HG02759 (cell line): ENCODE measurements at regions not wholly inside any gene's neighbourhood (a gene's known extent, or its start where the extent isn't known, plus 50 kb on each side); places are given as distances from the start of the nearest gene placed in this dataset.

Experiments used
- ATAC-seq: cut with Tn5 transposase; IDR thresholded peaks from one replicate; pipeline ENCODE4 v1.9.1; 2021; ENCODE audit warnings: mild to moderate bottlenecking, moderate library complexity; ENCODE audit not compliant: unreplicated experiment

- ATAC-seq = no peak
These were observed 444.0 kb downstream of the NPHP4 start for GRCh38 chr1:5548266-5548665.

DNA sequence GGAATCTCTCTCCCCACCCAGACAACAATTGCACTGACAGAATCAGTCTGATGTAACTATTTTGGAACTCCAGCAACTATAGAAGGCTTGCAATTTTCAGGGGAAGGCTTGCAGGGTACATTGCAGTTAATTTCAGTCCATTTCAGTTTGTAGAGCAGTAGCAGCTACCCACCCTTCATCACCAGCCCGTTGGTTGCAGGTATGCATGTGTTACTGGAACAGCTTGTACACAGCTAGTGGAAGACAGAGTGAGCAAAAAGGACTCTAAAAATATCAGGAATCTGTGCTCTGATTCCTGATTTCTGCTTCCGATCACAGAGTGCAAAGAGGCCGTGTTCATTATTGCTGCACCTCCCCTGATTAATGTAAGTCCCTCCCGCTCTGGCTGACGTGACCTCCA is 449.0 kb downstream of the NPHP4 start:
- ATAC-seq = no peak

DNA sequence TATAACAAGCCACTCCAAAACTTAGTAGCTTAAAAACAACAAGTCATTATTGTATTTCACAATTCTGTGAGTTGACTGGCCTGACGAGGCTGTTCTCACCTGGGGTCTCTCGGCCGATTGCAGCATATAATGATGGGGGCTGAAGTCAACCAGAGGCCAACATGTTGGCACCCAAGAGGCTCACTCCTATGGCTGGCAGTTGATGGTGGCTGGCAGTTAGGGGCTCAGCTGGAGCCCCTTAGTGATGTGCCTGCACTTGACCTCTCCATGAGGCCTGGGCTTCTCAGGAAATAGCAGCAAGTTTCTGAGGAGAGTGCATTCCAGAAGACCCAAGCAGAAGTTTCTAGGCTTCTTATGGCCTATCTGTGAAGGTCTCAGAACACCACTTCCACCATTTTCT is 459.4 kb downstream of the NPHP4 start:
- no peak for ATAC-seq

GRCh38 chr1:5526822-5527551 is 465.2 kb downstream of the NPHP4 start:
- ATAC-seq = no peak

GRCh38 chr1:5526385-5526750 is 465.9 kb downstream of the NPHP4 start:
- no peak for ATAC-seq

DNA sequence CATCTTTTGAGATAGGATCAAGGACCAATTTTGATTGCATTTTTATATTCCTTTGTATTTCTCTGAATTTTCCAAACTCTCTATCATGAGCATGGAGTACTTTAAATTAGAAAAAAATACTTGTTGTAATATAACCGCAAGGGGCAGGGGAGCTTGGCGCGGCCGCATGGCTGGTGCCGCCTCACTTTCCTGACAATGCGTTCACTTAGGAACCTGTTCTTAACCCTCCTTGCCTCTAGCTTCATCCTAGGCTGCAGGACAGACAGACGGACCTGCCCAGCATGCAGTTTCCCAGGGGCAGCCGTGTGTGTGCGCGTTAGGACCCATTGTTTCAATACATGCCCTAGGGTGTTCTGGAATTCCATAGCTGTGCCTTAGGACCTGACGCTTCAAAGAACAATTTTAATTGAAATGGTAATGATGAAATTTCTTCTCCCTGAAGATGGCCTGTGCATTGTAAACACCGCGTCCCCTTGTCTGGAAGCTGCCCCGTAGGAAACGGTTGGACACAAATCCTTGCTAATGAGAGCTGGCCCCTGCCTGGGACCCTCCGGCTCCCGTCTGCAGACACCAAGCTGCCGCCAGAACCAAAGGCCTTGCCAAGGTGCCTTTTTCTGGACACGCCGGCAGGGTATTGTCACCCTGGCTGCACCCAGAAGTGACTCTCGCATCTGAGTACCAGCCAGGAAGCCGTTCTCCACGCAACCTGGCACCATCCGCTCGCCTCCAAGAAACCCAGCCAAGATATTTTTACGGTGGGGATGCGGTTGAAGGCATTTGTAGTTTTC is 466.4 kb downstream of the NPHP4 start:
- no peak for ATAC-seq

- ATAC-seq = no peak
These were observed 469.6 kb downstream of the NPHP4 start for GRCh38 chr1:5522531-5523145.

GRCh38 chr1:5519366-5520135 is 472.7 kb downstream of the NPHP4 start:
- ATAC-seq = no peak

DNA sequence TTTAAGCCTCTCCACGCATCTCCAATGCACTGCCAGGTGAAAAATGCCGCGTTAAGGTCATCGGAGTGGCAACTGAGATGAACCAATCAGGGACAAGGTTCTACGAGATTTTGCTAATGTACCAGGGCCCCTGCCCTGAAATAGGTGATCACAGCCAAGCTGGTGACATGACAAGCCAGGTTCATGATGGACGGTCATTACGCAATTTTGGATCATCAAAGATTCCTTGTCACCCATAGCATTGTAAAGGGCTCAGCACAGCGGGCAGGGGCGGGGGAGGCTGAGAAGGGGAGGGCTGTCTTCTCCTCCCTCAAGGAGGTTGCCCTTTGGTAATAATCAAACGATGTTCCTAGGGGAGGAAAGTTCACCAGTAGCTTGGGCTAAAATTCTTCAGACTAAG is 475.5 kb downstream of the NPHP4 start:
- ATAC-seq = no peak

- ATAC-seq = no peak
These were observed 476.7 kb downstream of the NPHP4 start for GRCh38 chr1:5515501-5515900.

GRCh38 chr1:5514527-5515183 is 477.6 kb downstream of the NPHP4 start:
- peak; percentile 60 for ATAC-seq

GRCh38 chr1:5513846-5514526 is 478.2 kb downstream of the NPHP4 start:
- no peak for ATAC-seq

DNA sequence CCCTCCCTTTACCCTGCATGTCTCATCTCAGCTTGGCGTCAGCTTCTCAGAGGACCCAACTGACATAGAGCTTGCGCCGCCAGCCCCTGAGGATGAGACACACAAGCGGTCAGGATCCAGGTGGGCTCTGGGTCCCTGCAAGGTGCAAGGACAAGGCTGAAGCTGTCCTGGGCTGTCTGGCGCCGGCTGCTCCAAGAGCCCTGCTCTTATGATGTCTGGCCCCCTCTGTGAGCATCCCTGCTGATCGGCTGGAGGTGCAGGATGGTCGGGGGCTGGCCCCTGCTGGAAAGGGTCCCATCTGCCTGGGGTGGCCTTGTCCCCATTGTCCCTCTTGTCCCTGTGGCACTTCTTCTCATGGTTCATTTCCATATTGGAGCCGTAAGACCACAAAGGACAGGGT is 479.0 kb downstream of the NPHP4 start:
- no peak for ATAC-seq

DNA sequence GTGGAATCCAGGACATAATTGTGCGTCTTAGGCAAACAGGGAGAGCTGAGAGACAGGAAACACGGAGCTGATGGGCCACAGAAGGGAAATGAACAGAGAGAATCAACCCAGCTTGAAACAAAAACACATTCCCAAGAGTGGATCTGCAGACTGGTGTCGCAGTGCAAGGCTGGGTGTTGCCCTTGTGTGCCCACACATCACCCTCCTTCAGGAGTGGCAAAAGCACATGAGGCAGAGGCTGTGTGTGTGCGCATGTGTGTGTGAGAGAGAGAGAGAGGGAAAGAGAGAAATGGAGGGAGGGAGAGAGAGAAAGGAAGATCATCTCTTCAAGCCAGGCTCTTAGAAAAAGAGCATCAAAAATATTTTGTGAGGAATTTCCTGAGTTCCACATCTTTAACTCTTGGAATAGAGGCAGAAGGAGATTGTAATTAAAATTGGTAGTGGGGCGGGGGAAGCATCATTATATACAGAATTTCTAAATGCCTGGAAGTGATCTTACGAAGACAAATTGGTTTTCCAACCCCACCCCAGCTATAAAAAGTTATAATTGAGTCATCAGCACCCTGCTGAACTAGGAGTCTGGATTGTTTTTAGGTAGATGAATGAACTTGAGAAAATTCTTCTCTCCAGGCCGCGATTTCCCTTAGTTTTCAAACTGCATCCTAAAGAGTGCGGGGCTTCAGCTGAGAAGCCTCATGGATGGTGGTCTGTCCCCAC is 480.7 kb downstream of the NPHP4 start:
- no peak for ATAC-seq

- ATAC-seq = no peak
These were observed 482.4 kb downstream of the NPHP4 start for GRCh38 chr1:5509664-5510452.

DNA sequence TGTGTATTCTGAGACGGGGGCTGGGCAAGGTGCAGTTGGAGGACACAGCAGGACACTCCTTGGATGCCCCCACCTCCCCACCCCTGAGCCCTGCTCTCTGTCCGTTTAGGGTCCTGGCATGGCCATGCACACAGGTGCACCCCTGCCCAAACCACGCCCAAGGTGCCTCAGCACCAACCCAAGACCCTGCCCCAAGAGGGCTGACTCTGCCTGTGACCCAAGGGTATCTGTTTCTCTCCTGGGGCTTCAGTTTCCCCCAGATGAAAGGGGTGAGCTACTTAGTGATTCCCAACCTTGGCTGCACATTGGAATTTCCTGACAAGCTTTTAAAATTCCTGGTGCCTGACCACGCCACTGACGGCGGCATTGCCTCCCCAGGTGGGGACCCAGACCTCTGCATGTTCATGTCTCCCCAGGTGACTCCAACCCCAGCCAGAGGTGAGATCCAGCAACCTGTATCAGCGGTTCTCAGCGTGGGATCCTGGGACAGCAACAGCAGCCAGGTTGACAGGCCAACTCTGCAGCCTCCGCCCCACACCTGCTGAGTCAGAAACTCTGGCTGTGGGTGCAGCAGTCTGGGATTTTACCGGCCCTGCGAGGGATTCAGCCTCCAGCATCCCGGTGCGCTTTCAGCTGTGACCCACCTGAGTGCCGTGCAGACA is 483.4 kb downstream of the NPHP4 start:
- no peak for ATAC-seq

DNA sequence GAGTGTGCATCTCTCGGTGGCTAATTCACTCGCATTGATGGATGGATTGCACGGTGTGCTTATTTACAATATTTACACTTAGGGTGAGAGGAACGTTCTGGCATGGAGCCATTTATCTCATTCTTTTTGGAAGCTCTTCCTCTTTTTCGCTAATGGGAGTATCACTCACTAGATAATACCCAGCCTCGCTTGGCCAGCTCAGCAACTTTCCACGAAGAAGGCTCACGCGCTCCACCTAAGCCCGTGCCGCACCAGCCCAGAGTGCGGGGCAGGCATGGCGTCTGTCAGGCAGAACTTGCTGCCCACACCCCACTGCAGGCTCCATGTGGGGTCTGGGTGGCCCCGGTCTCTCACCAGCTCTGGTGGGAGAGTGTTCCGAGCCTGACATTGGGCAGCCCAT is 484.9 kb downstream of the NPHP4 start:
- no peak for ATAC-seq

GRCh38 chr1:5506634-5507033 is 485.6 kb downstream of the NPHP4 start:
- no peak for ATAC-seq
